ENCODE measurements at regions not wholly inside any gene's neighbourhood (a gene's known extent, or its start where the extent isn't known, plus 50 kb on each side); places are given as distances from the start of the nearest gene placed in this dataset.

DNA sequence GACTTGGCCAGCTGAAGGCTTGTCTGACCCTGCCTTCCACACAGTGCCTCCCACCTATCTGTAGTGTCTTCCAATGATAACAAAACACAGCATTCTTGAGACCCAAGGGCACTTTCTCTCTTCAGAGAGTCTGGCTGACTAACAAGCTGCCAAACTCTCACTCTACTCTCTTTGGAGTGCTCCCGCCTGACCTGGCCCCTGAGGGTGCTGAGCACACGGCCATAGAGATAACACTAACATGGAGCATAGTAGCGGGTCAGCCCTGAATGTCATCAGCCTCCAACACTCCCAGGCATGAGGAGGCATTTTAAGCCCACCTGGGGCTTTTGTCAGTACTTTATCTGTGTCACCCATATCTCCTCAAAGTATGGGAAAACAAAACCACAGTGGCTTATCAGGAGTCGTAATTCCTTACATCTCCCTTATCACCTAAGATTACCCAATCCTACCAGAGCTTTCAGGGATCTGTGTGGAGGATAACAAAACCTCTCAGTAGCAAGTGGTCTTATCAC is 160.3 kb upstream of the TCF4 start (continued):
- TF ChIP-seq, protein P1, sequence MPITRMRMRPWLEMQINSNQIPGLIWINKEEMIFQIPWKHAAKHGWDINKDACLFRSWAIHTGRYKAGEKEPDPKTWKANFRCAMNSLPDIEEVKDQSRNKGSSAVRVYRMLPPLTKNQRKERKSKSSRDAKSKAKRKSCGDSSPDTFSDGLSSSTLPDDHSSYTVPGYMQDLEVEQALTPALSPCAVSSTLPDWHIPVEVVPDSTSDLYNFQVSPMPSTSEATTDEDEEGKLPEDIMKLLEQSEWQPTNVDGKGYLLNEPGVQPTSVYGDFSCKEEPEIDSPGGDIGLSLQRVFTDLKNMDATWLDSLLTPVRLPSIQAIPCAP (CRISPR knock-in tag; IDR thresholded peaks at IDR 0.05; ENCODE audit: borderline replicate concordance), result no peak
- TF ChIP-seq NR2C2 (CRISPR knock-in tag; IDR thresholded peaks at IDR 0.05), result no peak
- peak; percentile 11; the same call in 1 of the 2 replicates for TF ChIP-seq NR2C2 (tag; IDR thresholded peaks at IDR 0.05)
- peak; percentile 27 for TF ChIP-seq NEUROD1 (IDR thresholded peaks at IDR 0.05; ENCODE audit: borderline replicate concordance, low read depth, low read length, partially characterized antibody)
- TF ChIP-seq NELFE (IDR thresholded peaks at IDR 0.05; ENCODE audit: insufficient read depth, insufficient read length), result no peak
- peak; percentile 97 for TF ChIP-seq HDAC3 (IDR thresholded peaks at IDR 0.05; ENCODE audit: borderline replicate concordance, partially characterized antibody)
- TF ChIP-seq MAFF (IDR thresholded peaks at IDR 0.05; ENCODE audit: low read length), result peak; percentile 78
- no peak for TF ChIP-seq POLR2G (IDR thresholded peaks at IDR 0.05; ENCODE audit: low read depth, low read length)
- TF ChIP-seq ILF3 (IDR thresholded peaks at IDR 0.05; ENCODE audit: borderline replicate concordance), result peak; percentile 81; the same call in 1 of the 2 replicates
- peak; percentile 93 for TF ChIP-seq MECOM (CRISPR knock-in tag; IDR thresholded peaks at IDR 0.05)
- TF ChIP-seq, protein P2, sequence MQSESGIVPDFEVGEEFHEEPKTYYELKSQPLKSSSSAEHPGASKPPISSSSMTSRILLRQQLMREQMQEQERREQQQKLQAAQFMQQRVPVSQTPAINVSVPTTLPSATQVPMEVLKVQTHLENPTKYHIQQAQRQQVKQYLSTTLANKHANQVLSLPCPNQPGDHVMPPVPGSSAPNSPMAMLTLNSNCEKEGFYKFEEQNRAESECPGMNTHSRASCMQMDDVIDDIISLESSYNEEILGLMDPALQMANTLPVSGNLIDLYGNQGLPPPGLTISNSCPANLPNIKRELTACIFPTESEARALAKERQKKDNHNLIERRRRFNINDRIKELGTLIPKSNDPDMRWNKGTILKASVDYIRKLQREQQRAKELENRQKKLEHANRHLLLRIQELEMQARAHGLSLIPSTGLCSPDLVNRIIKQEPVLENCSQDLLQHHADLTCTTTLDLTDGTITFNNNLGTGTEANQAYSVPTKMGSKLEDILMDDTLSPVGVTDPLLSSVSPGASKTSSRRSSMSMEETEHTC (IDR thresholded peaks at IDR 0.05), result peak; percentile 64; the same call in 1 of the 2 replicates
- TF ChIP-seq ZBTB11 (CRISPR knock-in tag; IDR thresholded peaks at IDR 0.05), result peak in 1 of 3 experiments; percentile 81; a peak in 1 of 6 replicates
- TF ChIP-seq TCF15 (CRISPR knock-in tag; IDR thresholded peaks at IDR 0.05), result no peak
- no peak; the same call in 1 of the 2 replicates for TF ChIP-seq ZBTB17 (CRISPR knock-in tag; IDR thresholded peaks at IDR 0.05)
- no peak for TF ChIP-seq ZNF212 (CRISPR knock-in tag; IDR thresholded peaks at IDR 0.05)
- TF ChIP-seq, protein P3, sequence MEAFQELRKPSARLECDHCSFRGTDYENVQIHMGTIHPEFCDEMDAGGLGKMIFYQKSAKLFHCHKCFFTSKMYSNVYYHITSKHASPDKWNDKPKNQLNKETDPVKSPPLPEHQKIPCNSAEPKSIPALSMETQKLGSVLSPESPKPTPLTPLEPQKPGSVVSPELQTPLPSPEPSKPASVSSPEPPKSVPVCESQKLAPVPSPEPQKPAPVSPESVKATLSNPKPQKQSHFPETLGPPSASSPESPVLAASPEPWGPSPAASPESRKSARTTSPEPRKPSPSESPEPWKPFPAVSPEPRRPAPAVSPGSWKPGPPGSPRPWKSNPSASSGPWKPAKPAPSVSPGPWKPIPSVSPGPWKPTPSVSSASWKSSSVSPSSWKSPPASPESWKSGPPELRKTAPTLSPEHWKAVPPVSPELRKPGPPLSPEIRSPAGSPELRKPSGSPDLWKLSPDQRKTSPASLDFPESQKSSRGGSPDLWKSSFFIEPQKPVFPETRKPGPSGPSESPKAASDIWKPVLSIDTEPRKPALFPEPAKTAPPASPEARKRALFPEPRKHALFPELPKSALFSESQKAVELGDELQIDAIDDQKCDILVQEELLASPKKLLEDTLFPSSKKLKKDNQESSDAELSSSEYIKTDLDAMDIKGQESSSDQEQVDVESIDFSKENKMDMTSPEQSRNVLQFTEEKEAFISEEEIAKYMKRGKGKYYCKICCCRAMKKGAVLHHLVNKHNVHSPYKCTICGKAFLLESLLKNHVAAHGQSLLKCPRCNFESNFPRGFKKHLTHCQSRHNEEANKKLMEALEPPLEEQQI (IDR thresholded peaks at IDR 0.05), result peak; percentile 99
